ENCODE measurements at regions not wholly inside any gene's neighbourhood (a gene's known extent, or its start where the extent isn't known, plus 50 kb on each side); places are given as distances from the start of the nearest gene placed in this dataset.
"Not testable (repeated sequence)": the region's sequence is repeated elsewhere in the genome, so short reads cannot be mapped to it uniquely, and the experiment has no call there.

DNA sequence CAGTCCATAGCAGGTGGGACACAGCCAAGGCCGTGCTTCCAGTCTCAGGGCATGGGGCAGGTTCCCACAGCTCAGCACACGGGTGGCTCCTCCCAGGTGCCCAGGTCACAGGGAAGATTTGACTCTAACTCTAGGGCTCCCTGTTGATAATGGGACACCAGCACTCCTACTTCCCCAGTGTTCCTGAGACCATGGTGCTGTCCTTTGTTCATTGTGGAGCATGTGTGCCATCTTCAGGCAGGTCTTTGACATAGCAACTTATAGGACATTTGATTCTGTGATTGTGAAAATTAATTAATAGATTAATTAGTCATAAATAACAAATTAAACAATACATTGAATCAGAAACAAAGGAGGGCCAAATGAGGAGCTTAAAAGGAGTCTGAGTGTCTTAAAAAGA, 635.0 kb downstream of the RPIA start:
- not testable (repeated sequence) for DNase-seq

DNA sequence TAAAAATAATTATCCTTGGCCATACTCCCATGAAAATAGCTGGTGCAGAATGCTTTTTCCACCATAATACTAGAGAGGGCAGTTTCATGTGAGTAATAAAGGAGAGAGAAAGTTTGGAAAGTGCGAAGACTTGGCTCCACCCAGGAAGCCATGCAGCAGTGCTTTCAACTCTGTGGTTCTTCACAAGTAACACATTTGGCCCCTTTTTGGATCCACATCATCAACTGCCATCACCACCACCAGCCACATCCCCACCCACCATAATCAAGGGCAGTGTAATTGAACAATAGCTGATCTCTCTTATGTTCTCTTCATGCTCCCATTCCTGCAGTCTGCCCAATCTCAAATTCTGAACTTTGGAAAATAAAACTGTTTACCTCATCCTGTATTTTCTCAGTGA, 637.3 kb downstream of the RPIA start:
- DNase-seq: not testable (repeated sequence)
